ENCODE measurements at regions not wholly inside any gene's neighbourhood (a gene's known extent, or its start where the extent isn't known, plus 50 kb on each side); places are given as distances from the start of the nearest gene placed in this dataset.

DNA sequence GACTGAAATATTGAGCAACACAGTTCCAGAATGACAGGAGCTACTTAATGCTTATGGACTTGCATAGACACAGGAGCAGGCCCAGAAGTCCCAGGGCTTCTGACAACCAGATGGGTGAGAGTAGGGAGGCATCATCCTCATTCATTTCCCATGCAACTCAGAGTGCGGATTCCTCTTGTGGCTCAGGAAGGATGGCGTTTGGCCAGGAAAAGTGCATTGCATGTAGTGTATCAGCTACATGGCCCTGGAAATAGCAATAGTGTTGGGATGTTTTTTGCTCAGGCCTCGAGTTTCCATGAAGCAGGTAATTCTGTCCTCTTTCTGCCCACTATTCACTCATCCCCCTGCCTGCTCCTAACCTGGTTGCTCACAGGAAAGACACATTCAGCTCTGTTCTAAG lies 136.6 kb downstream of the PDGFRA start:
- TF ChIP-seq, protein P1, sequence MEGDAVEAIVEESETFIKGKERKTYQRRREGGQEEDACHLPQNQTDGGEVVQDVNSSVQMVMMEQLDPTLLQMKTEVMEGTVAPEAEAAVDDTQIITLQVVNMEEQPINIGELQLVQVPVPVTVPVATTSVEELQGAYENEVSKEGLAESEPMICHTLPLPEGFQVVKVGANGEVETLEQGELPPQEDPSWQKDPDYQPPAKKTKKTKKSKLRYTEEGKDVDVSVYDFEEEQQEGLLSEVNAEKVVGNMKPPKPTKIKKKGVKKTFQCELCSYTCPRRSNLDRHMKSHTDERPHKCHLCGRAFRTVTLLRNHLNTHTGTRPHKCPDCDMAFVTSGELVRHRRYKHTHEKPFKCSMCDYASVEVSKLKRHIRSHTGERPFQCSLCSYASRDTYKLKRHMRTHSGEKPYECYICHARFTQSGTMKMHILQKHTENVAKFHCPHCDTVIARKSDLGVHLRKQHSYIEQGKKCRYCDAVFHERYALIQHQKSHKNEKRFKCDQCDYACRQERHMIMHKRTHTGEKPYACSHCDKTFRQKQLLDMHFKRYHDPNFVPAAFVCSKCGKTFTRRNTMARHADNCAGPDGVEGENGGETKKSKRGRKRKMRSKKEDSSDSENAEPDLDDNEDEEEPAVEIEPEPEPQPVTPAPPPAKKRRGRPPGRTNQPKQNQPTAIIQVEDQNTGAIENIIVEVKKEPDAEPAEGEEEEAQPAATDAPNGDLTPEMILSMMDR (conservative IDR thresholded peaks at IDR 0.05; ENCODE audit: low read depth, low read length), result no peak
- no peak for TF ChIP-seq EZH2 (IDR thresholded peaks at IDR 0.05; ENCODE audit: borderline replicate concordance, low read depth, low read length, poor library complexity, severe bottlenecking)
